ENCODE measurements at regions not wholly inside any gene's neighbourhood (a gene's known extent, or its start where the extent isn't known, plus 50 kb on each side); places are given as distances from the start of the nearest gene placed in this dataset.

- Histone ChIP-seq H2AFZ (peak overlapping the region; percentile 71; the same call in 1 of the 2 replicates), H3K4me3 (no peak overlapping the region), H3K4me2 (peak overlapping the region; percentile 51), H3K27ac (peak overlapping the region; percentile 47; the same call in 1 of the 2 replicates), H4K20me1 (ENCODE audit: insufficient read depth) (no peaks in the 10 kb centered on the region), H3K79me2 (ENCODE audit: low read depth) (no peaks in the 10 kb centered on the region), H3K9me2 (ENCODE audit: insufficient read depth) (no peaks in the 10 kb centered on the region), H3K27me3 (ENCODE audit: insufficient read depth, low read depth) (no peaks in the 10 kb centered on the region), H3K36me3 (ENCODE audit: low read depth) (no peaks in the 10 kb centered on the region), H3K4me1 (replicated peaks; ENCODE audit: insufficient read depth) (peaks cover 20% of the 10 kb centered on the region), H3F3A (ENCODE audit: insufficient read depth, low read depth) (no peaks in the 10 kb centered on the region), H3K9me3 (ENCODE audit: insufficient read depth, low read depth) (no peaks in the 10 kb centered on the region)
- ChIA-PET POLR2A (ENCODE audit: unreplicated experiment) (no interaction called here), CTCF (no interaction called here)
- BruUV-seq (replicated peaks), result no TSS peak
- intact Hi-C loops (cut with micrococcal nuclease; ENCODE audit: unreplicated experiment), result no loop called here
- no peak for DNase-seq
- TF ChIP-seq CTCF (conservative IDR thresholded peaks at IDR 0.05) (no peak), EZH2 (IDR thresholded peaks at IDR 0.05; ENCODE audit: low read depth) (no peak)
Measured at GRCh38 chr6:79377888-79378348, 143.4 kb upstream of the HMGN3 start.

- Histone ChIP-seq H3K4me2 (no peak overlapping the region), H3K9me2 (ENCODE audit: insufficient read depth) (no peaks in the 10 kb centered on the region), H4K20me1 (ENCODE audit: insufficient read depth) (no peaks in the 10 kb centered on the region), H3F3A (ENCODE audit: insufficient read depth, low read depth) (no peaks in the 10 kb centered on the region), H3K79me2 (ENCODE audit: low read depth) (no peaks in the 10 kb centered on the region), H3K27me3 (ENCODE audit: insufficient read depth, low read depth) (no peaks in the 10 kb centered on the region), H3K36me3 (ENCODE audit: low read depth) (no peaks in the 10 kb centered on the region), H2AFZ (no peak overlapping the region), H3K4me1 (replicated peaks; ENCODE audit: insufficient read depth) (peaks cover 20% of the 10 kb centered on the region), H3K4me3 (no peak overlapping the region), H3K9me3 (ENCODE audit: insufficient read depth, low read depth) (no peaks in the 10 kb centered on the region), H3K27ac (no peak overlapping the region)
- ChIA-PET CTCF (no interaction called here), POLR2A (ENCODE audit: unreplicated experiment) (no interaction called here)
- no peak for TF ChIP-seq CTCF (conservative IDR thresholded peaks at IDR 0.05)
- no peak for TF ChIP-seq EZH2 (IDR thresholded peaks at IDR 0.05; ENCODE audit: low read depth)
- no peak for DNase-seq
- BruUV-seq (replicated peaks), result no TSS peak
- intact Hi-C loops (cut with micrococcal nuclease; ENCODE audit: unreplicated experiment), result no loop called here
Measured at GRCh38 chr6:79377047-79377446, 142.6 kb upstream of the HMGN3 start.

GRCh38 chr6:79375635-79376337, 141.3 kb upstream of the HMGN3 start:
- TF ChIP-seq EZH2 (IDR thresholded peaks at IDR 0.05; ENCODE audit: low read depth) (no peak), CTCF (conservative IDR thresholded peaks at IDR 0.05) (no peak)
- no peak overlapping the region for H3K27ac ChIP-seq
- H4K20me1 ChIP-seq (ENCODE audit: insufficient read depth), result no peaks in the 10 kb centered on the region
- H3K4me3 ChIP-seq, result no peak overlapping the region
- no peak overlapping the region for H2AFZ ChIP-seq
- H3K27me3 ChIP-seq (ENCODE audit: insufficient read depth, low read depth), result no peaks in the 10 kb centered on the region
- no peaks in the 10 kb centered on the region for H3K36me3 ChIP-seq (ENCODE audit: low read depth)
- H3K4me1 ChIP-seq (replicated peaks; ENCODE audit: insufficient read depth), result peaks cover 20% of the 10 kb centered on the region
- BruUV-seq (replicated peaks), result no TSS peak
- intact Hi-C loops (cut with micrococcal nuclease; ENCODE audit: unreplicated experiment), result no loop called here
- no peaks in the 10 kb centered on the region for H3K9me3 ChIP-seq (ENCODE audit: insufficient read depth, low read depth)
- ChIA-PET POLR2A (ENCODE audit: unreplicated experiment) (no interaction called here), CTCF (no interaction called here)
- H3K9me2 ChIP-seq (ENCODE audit: insufficient read depth), result no peaks in the 10 kb centered on the region
- DNase-seq, result no peak
- no peak overlapping the region for H3K4me2 ChIP-seq
- H3F3A ChIP-seq (ENCODE audit: insufficient read depth, low read depth), result no peaks in the 10 kb centered on the region
- H3K79me2 ChIP-seq (ENCODE audit: low read depth), result no peaks in the 10 kb centered on the region

All from PC-9 (cell line).